Epithelial cell of prostate (primary cell): ENCODE measurements at regions not wholly inside any gene's neighbourhood (a gene's known extent, or its start where the extent isn't known, plus 50 kb on each side); places are given as distances from the start of the nearest gene placed in this dataset.
"Not testable (repeated sequence)": the region's sequence is repeated elsewhere in the genome, so short reads cannot be mapped to it uniquely, and the experiment has no call there.

Experiments used
- DNase-seq: peaks from one replicate; pipeline ENCODE4 v3.0.0-alpha.2; 2011; ENCODE audit warnings: low read depth, low spot score
- H3K27ac ChIP-seq: fragments of 450-650 bp; 2 replicates; pipeline ENCODE4 v1.5.1; 2017; ENCODE audit warnings: mild to moderate bottlenecking

DNA sequence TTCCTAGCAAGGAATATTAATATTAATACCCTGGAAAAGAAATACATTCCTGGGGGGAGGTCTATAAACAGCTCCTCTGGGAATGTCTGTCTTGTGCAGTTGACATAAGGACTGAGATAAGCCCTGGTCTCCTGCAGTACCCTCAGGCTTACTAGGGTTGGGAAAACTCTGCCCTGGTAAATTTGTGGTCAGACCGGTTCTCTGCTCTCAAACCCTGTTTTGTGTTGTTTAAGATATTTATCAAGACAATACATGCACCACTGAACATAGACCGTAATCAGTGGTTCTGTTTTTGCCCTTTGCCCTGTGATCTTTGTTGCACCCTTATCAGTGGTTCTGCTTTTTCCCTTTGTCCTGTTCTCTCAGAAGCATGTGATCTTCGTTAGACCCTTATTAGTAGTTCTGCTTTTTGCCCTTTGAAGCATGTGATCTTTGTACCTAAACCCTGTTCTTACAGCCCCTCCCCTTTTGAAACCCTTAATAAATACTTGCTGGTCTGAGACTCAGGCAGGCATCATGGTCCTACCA, 112.3 kb upstream of the CRBN start:
- not testable (repeated sequence) for H3K27ac ChIP-seq, DNase-seq

DNA sequence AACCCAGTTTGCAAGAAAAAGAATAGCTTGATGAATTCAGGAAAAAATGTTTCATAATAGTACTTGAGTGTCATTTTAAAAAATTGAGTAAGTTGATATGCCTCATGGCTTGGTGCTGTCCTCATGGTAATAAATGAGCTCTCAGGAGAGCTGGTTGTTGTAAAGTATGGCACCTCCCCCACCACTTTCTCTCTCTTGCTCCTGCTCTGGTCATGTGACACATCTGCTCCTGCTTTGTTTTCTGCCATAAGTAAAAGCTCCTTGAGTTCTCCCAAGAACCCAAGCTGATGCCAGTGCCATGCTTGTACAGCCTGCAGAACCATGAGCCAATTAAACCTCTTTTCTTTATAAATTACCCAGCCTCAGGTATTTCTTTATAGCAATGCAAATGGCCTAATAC, 108.8 kb upstream of the CRBN start:
- DNase-seq, result no peak
- no peak overlapping the region for H3K27ac ChIP-seq

DNA sequence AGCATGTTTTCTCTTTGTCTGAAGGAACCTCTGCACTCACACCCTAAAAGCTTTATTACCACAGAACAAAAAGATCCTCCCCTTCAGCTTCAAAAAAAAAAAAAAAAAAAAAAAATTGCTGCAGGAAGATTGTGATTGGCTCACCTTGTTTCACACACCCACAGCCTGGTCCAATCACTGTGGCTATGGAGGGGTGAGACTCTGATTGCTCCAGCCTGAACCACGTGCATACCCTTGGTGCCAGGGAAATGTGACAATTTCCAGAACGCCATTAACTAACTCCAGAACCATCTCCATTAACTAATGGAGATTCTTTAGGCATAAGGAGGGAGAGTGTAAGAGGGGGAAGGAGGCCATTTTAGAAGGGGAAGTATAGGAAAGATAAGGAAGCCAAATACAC, 106.5 kb upstream of the CRBN start:
- no peak for DNase-seq
- H3K27ac ChIP-seq, result no peak overlapping the region

DNA sequence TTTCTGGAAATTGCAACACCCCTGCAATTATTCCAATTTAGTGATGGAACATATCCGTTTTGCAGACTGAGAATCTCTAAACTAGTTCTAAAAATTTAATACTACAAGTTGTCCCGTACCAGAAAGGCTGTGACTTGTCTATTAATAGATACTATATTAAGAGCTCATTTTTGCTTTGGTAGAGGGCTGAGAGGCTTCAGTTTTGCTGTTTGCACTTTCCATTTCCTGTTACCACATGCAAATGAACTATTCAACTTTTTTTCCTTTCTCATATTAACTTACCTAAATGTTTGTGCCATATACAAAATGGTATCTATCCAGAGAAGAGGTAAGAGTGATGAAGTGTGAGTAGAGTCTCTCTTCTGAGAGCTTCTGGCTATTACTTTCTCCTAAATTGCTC, 101.5 kb upstream of the CRBN start:
- DNase-seq, result no peak
- no peak overlapping the region for H3K27ac ChIP-seq

DNA sequence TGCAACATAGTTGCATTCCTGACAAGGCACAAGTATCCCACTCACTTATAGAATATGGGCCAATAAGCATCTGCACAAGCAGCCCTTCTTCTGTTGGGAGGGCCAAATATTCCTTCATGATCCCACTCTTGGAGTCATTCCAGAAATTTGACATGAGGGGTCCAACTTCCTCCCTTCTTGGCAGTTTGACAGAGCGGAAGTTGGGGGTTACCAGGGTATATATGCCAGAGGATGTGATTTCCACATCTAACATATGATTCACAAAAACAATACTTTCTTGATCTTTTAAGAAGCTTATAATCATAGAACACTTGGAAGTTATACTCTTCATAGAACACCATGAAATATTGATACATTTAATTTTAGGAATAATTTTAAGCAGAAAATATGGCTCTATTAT, 100.9 kb upstream of the CRBN start:
- no peak overlapping the region for H3K27ac ChIP-seq
- DNase-seq, result no peak

DNA sequence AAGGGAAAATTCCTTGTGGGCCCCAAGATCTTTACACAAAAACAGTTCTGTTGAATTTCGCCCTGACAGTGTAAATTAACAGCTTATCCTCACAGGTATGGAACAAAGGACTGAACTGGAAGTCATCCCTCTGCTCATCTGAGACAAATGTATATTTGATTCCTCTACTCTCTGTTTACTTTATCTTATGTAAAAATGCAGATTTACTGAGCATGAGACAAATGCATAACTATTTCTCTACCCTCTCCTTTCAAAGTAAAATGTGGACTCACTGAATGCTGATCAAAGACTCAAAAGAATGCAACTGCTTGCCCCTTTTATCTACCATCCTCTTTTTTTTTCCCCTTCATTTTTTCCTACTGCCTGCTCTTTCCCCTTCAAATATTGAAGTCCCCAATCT, 98.6 kb upstream of the CRBN start:
- no peak for DNase-seq
- H3K27ac ChIP-seq, result no peak overlapping the region

DNA sequence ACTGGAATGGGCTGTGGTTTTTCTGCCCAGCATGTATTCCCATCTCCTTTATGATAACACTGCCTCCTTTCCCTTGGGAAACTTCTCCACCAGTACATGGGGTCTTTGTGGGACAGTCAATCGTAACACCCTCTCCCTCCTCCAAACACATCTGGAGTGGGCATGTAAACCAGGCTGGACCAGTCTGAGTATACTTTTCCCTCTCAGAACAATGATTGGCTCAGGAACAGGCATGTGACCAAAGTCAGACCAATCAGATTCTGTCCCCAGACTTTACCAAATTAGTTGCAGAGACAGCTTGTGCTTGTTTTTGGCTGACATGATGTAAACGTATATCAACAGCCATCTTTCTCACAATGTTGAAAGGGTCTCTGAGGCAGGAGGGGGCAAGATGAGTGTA, 97.1 kb upstream of the CRBN start:
- no peak for DNase-seq

DNA sequence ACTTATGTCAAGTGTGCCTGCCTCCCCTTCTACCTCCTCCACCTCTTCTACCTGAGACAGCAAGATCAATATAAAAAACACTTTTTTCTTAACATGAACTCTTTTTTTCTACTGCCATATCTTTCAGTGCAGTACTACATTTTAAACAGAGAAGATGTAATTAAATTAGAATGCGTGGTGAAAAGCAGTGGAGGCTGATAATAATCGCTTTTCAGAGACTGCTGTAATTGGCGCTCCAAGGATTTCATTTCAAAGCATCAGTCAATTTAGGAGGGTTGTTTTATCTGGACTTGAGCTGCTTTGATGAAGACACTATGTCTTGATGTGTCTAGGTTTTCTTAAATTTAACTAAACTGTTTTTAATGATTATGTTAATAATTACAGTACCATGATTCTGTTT, 85.3 kb upstream of the CRBN start:
- H3K27ac ChIP-seq, result no peak overlapping the region
- DNase-seq, result no peak

More for the DNA sequence above, 97.1 kb upstream of the CRBN start:
- H3K27ac ChIP-seq, result no peak overlapping the region

DNA sequence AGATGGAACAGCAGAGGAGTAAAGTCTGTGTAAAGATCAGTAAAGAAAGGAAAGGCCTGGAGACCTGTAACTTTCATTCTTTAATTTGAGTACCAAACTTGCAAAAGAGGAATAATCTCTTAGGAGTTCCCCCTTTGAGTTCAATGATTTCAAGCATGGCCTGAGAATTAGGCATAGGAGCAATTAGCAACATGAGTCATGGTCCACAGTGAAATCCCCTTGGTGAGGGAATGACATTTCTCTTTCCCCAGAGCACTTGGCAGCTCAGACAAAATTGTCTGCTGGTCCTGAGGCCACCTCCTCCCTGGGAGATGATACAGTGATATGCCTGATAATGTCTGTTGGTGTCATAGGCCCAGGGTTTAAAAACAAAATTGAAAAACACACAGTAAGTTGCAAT, 81.4 kb upstream of the CRBN start:
- DNase-seq, result no peak

DNA sequence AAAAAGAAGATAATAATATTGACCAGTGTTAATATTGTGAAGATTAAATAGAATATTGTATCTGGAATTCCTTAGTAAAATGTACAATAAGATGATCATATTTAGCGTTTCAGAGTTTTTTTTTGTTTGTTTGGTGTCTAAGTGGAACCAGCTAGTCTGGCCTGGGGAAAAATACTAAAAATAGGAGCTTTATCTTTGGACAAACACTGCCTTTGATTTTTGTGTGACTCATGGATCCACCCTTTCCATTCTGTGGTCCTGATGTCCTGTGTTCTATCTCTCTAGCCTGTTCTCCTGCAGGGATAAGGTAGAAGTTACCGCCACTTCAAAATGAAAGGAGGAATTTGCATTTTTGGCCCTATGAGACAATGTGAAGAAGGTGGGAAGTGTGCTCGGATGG, 79.7 kb upstream of the CRBN start:
- no peak for DNase-seq
- no peak overlapping the region for H3K27ac ChIP-seq

More for the DNA sequence above, 81.4 kb upstream of the CRBN start:
- H3K27ac ChIP-seq, result no peak overlapping the region

DNA sequence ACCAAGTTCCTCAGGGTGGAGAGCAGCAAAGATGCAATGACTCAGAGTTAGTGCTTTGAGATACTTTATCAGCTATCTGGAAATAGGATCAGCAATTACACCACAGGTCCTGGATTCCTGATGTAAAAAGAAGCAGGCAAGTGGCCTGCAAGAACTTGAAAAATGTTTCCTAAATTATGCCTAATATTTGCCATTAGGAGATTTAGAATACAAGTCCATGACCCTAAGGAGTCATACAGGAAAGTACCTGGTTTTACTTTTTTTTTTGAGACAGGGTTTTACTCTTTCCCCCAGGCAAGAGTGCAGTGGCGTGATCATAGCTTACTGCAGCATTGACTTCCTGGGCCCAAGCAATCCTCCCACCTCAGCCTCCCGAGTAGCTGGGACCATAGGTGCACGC, 78.8 kb upstream of the CRBN start:
- no peak for DNase-seq
- H3K27ac ChIP-seq, result no peak overlapping the region

DNA sequence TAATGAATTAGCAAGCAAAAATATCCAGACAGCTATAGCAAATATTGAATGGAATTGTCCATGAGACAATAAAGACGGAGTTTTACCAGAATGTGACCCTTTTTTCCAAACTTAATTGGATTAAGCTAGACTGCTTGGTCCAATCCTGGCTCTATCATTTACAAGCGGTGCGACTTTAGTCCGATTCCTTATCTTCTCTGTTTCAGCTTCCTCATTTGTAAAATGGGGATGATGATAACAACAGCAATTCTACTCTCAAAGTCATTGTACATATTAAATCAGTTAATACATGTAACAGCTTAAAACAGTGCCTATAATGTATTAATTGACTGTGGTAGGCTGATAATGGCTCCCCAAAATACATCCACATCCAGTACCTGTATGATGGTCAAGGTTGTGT, 62.1 kb upstream of the CRBN start:
- H3K27ac ChIP-seq, result no peak overlapping the region
- DNase-seq, result no peak

DNA sequence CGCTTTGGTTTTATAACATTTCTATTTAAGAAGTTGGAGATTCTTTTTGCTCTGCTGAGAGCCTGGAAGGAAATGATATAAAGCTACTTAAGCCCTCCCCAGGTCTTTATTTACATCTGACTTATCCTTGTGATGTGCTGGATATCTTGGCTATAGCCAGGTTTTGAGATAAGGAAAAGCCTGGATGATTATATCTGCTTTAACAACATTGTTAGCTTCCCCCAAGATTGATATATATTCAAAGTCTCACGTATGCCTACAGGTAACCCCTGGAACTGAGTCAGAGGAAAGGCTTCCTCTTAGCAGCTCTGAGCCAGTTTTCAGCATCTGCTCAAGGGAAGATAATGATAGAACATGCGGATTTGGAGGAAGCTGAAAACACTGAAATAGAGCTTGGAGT, 61.5 kb upstream of the CRBN start:
- H3K27ac ChIP-seq, result no peak overlapping the region
- no peak for DNase-seq

DNA sequence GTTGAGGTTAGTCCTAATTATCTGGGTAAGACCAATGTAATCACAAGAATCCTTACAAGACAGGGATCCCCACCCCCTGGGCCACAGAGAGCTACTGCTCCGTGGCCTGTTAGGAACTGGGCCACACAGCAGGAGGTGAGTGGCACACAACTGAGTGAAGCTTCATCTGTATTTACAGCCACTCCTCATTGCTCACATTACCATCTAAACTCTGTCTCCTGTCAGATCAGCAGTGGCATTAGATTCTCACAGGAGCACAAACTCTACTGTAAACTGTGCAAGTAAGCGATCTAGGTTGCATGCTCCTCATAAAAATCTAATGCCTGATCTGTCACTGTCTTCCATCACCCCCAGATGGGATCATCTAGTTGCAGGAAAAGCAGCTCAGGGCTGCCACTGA, 58.5 kb upstream of the CRBN start:
- no peak overlapping the region for H3K27ac ChIP-seq
- no peak for DNase-seq

DNA sequence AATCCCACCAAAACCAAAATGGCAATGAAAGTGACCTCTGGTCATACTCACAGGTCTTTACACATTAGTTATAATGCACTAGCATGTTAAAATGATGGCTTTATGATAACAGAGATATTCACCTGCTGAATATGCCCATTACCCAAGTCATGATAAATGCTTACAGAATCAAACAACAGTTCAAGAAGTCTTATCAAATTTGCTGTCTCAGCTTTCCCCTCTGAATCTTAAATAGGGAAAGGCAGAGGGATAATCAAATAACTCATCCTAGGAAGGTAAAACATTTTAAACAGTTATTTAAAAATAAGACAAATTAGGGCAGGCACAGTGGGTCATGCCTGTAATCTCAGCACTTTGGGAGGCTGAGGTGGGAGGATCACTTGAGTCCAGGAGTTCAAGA, 52.8 kb upstream of the CRBN start:
- no peak for DNase-seq
- H3K27ac ChIP-seq, result no peak overlapping the region
